Fibroblast of the aortic adventitia (primary cell): ENCODE measurements at regions not wholly inside any gene's neighbourhood (a gene's known extent, or its start where the extent isn't known, plus 50 kb on each side); places are given as distances from the start of the nearest gene placed in this dataset.
A peak's percentile ranks its signal among the peaks of the same experiment; 100 is the strongest.

ENCODE experiments used
- DNase-seq: peaks from one replicate; pipeline ENCODE4 v3.0.0-alpha.2; 2010; ENCODE audit warnings: low read depth
- H3K4me3 ChIP-seq: 2 replicates; pipeline ENCODE4 v1.5.1; 2011; ENCODE audit warnings: low read depth, mild to moderate bottlenecking, control low read depth, low read length, moderate library complexity
- small RNA-seq: library from RNA; depleted of rRNA; stranded (forward); fragments of <200 nt; gene quantifications from one replicate; pipeline ENCODE3, GENCODE V24; 2012
- TF ChIP-seq, protein P1 (sequence below): IDR thresholded peaks from 2 replicates; pipeline ENCODE4 v1.5.1; 2011; ENCODE audit warnings: mild to moderate bottlenecking, low read length, control low read depth, inconsistent platforms; ENCODE audit not compliant: insufficient read depth

- DNase-seq: peak; percentile 79
- TF ChIP-seq, protein P1, sequence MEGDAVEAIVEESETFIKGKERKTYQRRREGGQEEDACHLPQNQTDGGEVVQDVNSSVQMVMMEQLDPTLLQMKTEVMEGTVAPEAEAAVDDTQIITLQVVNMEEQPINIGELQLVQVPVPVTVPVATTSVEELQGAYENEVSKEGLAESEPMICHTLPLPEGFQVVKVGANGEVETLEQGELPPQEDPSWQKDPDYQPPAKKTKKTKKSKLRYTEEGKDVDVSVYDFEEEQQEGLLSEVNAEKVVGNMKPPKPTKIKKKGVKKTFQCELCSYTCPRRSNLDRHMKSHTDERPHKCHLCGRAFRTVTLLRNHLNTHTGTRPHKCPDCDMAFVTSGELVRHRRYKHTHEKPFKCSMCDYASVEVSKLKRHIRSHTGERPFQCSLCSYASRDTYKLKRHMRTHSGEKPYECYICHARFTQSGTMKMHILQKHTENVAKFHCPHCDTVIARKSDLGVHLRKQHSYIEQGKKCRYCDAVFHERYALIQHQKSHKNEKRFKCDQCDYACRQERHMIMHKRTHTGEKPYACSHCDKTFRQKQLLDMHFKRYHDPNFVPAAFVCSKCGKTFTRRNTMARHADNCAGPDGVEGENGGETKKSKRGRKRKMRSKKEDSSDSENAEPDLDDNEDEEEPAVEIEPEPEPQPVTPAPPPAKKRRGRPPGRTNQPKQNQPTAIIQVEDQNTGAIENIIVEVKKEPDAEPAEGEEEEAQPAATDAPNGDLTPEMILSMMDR: no peak
- H3K4me3 ChIP-seq: no peak overlapping the region
Observed at GRCh38 chr10:105328503-105329133, 687.5 kb downstream of the SORCS3 start.

Small RNA genes lying in the stretch of these regions (small RNA-seq; reads per million reads assigned to genes)
- gene RNU6-463P: 0.83 reads per million, percentile 22 among the genes with 10 or more reads in this experiment
